ENCODE measurements at regions not wholly inside any gene's neighbourhood (a gene's known extent, or its start where the extent isn't known, plus 50 kb on each side); places are given as distances from the start of the nearest gene placed in this dataset.

DNA sequence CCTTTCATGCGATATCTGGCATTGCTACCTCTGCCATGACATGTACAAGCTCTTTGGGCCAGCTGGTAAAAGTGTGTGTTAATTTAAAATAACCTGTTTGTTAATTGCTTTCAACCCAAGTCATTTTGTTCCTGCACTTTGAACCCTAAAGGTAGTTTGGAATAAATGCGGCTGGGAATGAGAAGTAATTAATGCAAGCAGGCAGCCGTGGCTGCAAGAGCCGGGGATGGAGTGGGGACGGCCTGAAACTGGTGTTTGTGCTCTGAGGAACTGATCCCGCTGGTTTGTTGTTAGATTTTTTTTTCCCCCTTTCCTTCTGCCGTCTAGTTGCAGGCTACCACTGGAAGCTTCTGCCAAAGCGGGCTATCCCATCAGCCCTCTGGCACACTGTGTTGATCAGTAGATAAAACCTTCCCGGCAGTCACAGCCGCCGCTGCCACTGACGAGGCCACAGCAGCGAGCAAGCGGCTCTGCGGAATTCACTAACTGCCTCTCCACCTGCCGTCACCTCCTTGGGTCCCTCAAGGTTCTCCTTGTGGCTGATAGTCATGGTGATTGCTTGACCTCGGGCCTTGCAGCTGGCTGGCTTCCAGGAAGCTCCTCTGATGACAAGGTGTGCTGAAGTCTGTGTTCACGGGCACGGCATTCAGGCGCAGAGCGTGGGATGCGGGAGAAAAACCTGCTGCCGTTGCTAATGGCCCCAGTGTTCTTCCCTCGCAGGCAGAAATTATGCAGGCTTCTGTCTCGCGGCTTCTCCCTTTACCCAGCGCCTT is 315.9 kb downstream of the TFAP2A start:
- H3K27ac ChIP-seq (ENCODE audit: insufficient read length, low read depth, low read length), result no peak overlapping the region
- H3K56ac ChIP-seq (ENCODE audit: insufficient read length, low read depth, low read length), result no peak overlapping the region
- H3K4me3 Mint-ChIP-seq, result no peak overlapping the region
- no peaks in the 10 kb centered on the region for H4K20me1 ChIP-seq (ENCODE audit: control insufficient read depth, insufficient read depth, insufficient read length)
- no peaks in the 10 kb centered on the region for H3K23me2 ChIP-seq (ENCODE audit: insufficient read length, low read depth, low read length, poor library complexity, severe bottlenecking)
- no peaks in the 10 kb centered on the region for H3K27me3 ChIP-seq (ENCODE audit: insufficient read depth, low read length)
- no peak overlapping the region for H4K5ac ChIP-seq (ENCODE audit: insufficient read length, low read depth, low read length)
- H3K79me1 ChIP-seq (ENCODE audit: insufficient read depth, low read depth, low read length, poor library complexity, severe bottlenecking), result no peaks in the 10 kb centered on the region
- no peak overlapping the region for H2AK5ac ChIP-seq (ENCODE audit: insufficient read length, low read length)
- peak overlapping the region; percentile 17 to 79 (median 44); a peak in 3 of 7 replicates for H3K27ac Mint-ChIP-seq
- no peak overlapping the region for H2AFZ ChIP-seq (ENCODE audit: low read length)
- H2BK12ac ChIP-seq (ENCODE audit: insufficient read length, low read depth, low read length), result no peak overlapping the region
- no peaks in the 10 kb centered on the region for H3K4me1 ChIP-seq (ENCODE audit: insufficient read depth, low read length)
- no peak overlapping the region for H3K14ac ChIP-seq (ENCODE audit: insufficient read depth, low read length)
- H3K4ac ChIP-seq (ENCODE audit: low read depth, low read length), result no peak overlapping the region
- H3K79me2 ChIP-seq (ENCODE audit: insufficient read depth, low read length), result no peaks in the 10 kb centered on the region
- WGBS (ENCODE audit: extremely low coverage, insufficient read length, low lambda C conversion rate), result no CpG with 5 or more reads among the region's 27 CpGs
- H4K91ac ChIP-seq (ENCODE audit: insufficient read length, low read depth, low read length), result no peak overlapping the region
- H3K27me3 Mint-ChIP-seq (ENCODE audit: low read depth), result peaks cover under 1% of the 10 kb centered on the region
- no peak overlapping the region for H2BK15ac ChIP-seq (ENCODE audit: low read depth, low read length)
- peak; percentile 63 for DNase-seq
- no peak overlapping the region for H2BK20ac ChIP-seq (ENCODE audit: low read depth, low read length, poor library complexity, severe bottlenecking)
- no peak overlapping the region for H3K9ac ChIP-seq (ENCODE audit: extremely low read depth, insufficient read length, low read length)
- no peak for TF ChIP-seq CTCF (conservative IDR thresholded peaks at IDR 0.05)
- no peaks in the 10 kb centered on the region for H3K9me3 ChIP-seq (ENCODE audit: control insufficient read depth, low read depth, low read length)
- no peak overlapping the region for H2BK120ac ChIP-seq (ENCODE audit: low read depth, low read length, poor library complexity, severe bottlenecking)
- H3K9me3 Mint-ChIP-seq, result peaks cover 7 to 9% of the 10 kb centered on the region in 2 experiments
- H4K8ac ChIP-seq (replicated peaks; ENCODE audit: insufficient read length, low read depth, low read length), result no peak overlapping the region
- H2BK5ac ChIP-seq (ENCODE audit: insufficient read length, low read length), result no peak overlapping the region
- H3K36me3 Mint-ChIP-seq (ENCODE audit: insufficient read depth in 1 of 3, low read depth in 3 of 3), result peaks cover under 1 to 5% (median 5%) of the 10 kb centered on the region in 3 experiments; a peak in 6 of 7 replicates
- H3T11ph ChIP-seq (ENCODE audit: low read length), result no peak overlapping the region
- no peak overlapping the region for H3K23ac ChIP-seq (ENCODE audit: insufficient read length, low read depth, low read length)
- H3K18ac ChIP-seq (ENCODE audit: insufficient read length, low read depth, low read length), result no peak overlapping the region
- no peak overlapping the region for H3K4me2 ChIP-seq (ENCODE audit: insufficient read depth, insufficient read length, low read length)
- peaks cover 8 to 9% of the 10 kb centered on the region in 2 experiments for H3K4me1 Mint-ChIP-seq

All from H9 (cell line).